ENCODE measurements at regions not wholly inside any gene's neighbourhood (a gene's known extent, or its start where the extent isn't known, plus 50 kb on each side); places are given as distances from the start of the nearest gene placed in this dataset.

DNA sequence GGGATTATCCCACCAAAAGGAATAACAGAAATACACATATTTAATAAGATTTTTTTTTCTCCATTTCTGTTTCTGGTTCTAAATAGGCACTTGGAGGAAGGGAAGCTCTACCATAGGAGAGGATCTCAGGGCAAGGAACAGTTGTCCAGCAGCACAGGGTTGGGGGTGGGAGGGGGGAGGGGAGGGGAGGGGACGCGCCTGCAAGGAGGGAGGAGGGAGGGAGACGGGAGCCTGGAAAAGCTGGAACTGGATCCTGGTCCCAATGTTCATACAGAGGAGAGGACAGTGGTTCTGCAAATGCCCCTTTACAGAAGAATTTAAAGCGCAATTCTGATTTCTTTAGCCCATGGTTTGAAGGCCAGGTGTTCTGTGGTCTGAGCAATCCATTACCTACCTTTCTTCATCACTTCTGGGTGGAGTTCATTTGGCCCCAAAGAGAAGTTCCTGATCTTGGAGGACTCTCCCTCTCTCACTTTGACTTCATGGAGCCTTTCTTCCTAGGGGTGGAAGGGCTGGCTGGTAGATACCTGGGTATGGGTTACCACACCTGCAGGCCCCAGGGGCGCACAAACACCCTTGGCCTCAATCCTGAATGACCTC is 348.9 kb upstream of the NCAM1 start:
- ATAC-seq (ENCODE audit: low read depth) (no peak), DNase-seq (no peak)
- Mint-ChIP-seq H3K27me3 (peaks cover 2% of the 10 kb centered on the region), H3K36me3 (ENCODE audit: low read depth) (no peaks in the 10 kb centered on the region), H3K4me1 (no peaks in the 10 kb centered on the region), H3K9me3 (no peaks in the 10 kb centered on the region), H3K27ac (no peak overlapping the region), H3K4me3 (no peak overlapping the region)
- intact Hi-C loops (cut with micrococcal nuclease): no loop called here
- ChIA-PET CTCF (no interaction called here), POLR2A (no interaction called here)
- TF ChIP-seq, protein P1, sequence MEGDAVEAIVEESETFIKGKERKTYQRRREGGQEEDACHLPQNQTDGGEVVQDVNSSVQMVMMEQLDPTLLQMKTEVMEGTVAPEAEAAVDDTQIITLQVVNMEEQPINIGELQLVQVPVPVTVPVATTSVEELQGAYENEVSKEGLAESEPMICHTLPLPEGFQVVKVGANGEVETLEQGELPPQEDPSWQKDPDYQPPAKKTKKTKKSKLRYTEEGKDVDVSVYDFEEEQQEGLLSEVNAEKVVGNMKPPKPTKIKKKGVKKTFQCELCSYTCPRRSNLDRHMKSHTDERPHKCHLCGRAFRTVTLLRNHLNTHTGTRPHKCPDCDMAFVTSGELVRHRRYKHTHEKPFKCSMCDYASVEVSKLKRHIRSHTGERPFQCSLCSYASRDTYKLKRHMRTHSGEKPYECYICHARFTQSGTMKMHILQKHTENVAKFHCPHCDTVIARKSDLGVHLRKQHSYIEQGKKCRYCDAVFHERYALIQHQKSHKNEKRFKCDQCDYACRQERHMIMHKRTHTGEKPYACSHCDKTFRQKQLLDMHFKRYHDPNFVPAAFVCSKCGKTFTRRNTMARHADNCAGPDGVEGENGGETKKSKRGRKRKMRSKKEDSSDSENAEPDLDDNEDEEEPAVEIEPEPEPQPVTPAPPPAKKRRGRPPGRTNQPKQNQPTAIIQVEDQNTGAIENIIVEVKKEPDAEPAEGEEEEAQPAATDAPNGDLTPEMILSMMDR (IDR thresholded peaks at IDR 0.05): no peak

DNA sequence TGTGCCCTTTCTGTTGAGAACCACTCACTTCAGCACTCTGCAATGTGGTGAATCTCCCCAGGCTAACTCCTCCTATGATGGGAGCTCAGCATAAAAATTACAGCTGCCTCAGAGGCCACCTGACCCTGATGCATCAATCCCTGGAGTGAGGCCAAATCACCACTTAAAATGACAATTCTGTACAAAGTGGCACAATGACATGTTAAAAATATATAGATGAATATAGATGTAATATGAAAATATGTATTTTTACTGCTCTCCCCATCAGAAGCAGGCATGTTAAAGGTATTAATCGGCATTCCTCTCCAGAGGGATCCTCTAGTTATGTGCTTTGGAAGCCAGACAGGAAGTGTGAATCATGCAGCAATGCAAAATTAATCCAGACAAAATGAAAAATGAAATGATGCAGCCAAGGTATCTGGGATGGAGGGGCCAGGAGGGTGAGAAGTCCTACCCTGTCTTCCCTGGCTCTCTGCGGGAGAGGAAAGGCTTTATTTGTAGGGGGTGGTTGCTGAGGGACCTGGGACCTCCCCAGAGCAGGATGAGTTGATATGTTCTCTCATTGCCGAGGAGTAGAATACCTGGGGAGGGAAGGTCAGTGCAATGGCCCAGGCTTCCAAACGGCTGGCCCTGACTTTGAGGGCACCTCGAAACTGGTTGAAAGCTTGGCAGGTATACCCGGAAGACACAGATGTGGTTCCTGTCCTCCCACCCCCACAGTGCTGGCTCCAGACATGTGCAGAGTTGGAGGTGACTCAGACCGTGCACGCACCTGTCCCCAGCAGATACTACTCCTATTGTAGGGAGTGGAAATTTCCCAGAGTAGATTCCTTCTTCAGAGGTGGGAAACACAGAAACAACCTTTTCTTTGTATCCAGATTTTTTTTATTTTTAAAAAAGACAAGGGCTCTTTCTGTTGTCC is 347.9 kb upstream of the NCAM1 start:
- TF ChIP-seq, protein P1 (IDR thresholded peaks at IDR 0.05): no peak
- Mint-ChIP-seq H3K27me3 (peaks cover 2% of the 10 kb centered on the region), H3K4me1 (no peaks in the 10 kb centered on the region), H3K4me3 (no peak overlapping the region), H3K36me3 (ENCODE audit: low read depth) (no peaks in the 10 kb centered on the region), H3K27ac (no peak overlapping the region), H3K9me3 (no peaks in the 10 kb centered on the region)
- CTCF ChIA-PET: no interaction called here
- POLR2A ChIA-PET: no interaction called here
- ATAC-seq (ENCODE audit: low read depth): no peak
- intact Hi-C loops (cut with micrococcal nuclease): no loop called here
- DNase-seq: no peak

DNA sequence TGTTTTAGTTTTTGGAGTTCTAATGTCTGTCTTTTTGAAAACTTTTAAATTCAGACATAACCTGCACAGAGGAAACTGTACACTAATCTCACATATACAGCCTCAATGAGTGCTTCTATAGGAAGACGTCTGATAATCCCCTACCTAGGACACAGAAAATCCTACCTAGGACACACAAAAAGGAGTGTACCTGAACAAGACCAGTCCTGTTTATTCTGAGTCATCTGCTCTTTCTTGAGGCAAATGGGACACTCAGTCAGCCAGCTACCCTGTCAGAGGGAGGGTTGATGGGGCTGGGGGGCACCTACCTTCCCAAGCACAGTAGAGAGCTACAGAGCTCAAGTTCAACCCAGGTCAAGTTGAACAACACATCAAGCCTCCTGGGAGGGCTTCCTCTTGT is 346.6 kb upstream of the NCAM1 start:
- POLR2A ChIA-PET: no interaction called here
- no peaks in the 10 kb centered on the region for H3K36me3 Mint-ChIP-seq (ENCODE audit: low read depth)
- H3K27me3 Mint-ChIP-seq: peaks cover 2% of the 10 kb centered on the region
- CTCF ChIA-PET: no interaction called here
- ATAC-seq (ENCODE audit: low read depth) (no peak), DNase-seq (no peak)
- TF ChIP-seq, protein P1 (IDR thresholded peaks at IDR 0.05): no peak
- intact Hi-C loops (cut with micrococcal nuclease): no loop called here
- H3K4me1 Mint-ChIP-seq: no peaks in the 10 kb centered on the region
- H3K4me3 Mint-ChIP-seq: no peak overlapping the region
- H3K9me3 Mint-ChIP-seq: no peaks in the 10 kb centered on the region
- H3K27ac Mint-ChIP-seq: no peak overlapping the region

DNA sequence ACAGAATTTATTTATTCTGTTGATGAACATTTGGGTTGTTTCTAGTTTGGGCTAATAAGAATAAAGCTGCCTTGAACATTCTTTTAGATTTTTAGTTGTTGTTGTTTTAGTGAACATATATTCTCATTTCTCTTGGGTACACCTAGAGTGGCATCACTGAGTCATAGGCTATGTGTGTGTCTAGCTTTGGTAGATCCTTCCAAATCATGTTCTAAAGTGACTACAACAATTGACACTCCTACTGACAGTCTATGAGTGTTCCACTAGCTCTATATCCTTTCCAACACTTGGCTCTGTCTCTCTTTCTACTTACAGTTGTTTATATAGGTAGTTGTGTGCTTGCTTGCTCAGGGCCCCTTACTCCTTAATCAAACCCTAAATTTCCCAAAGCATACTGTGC is 346.0 kb upstream of the NCAM1 start:
- Mint-ChIP-seq H3K27ac (no peak overlapping the region), H3K36me3 (ENCODE audit: low read depth) (no peaks in the 10 kb centered on the region), H3K4me3 (no peak overlapping the region), H3K9me3 (no peaks in the 10 kb centered on the region), H3K4me1 (no peaks in the 10 kb centered on the region), H3K27me3 (peaks cover 2% of the 10 kb centered on the region)
- TF ChIP-seq, protein P1 (IDR thresholded peaks at IDR 0.05): no peak
- DNase-seq (no peak), ATAC-seq (ENCODE audit: low read depth) (no peak)
- CTCF ChIA-PET: no interaction called here
- POLR2A ChIA-PET: no interaction called here
- intact Hi-C loops (cut with micrococcal nuclease): no loop called here

DNA sequence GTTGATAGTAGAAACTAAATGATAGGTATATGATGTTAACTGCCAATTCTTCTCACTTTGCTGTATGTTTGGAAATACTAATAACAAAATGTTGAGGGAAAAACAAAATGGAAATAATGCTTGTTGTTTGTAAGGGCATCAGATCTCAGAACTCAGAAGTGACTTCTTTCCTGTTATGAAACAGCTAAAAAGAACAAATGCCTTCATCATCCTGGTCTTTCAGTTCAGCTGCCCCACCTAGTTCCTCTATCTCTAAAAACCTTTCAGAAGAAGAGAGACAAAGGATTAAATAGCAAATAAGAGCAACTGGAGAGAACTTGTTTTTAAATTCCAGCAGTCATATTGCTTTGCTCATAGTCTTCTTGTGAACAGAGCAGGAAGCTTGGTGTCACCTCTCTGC is 345.3 kb upstream of the NCAM1 start:
- TF ChIP-seq, protein P1 (IDR thresholded peaks at IDR 0.05): no peak
- H3K36me3 Mint-ChIP-seq (ENCODE audit: low read depth): no peaks in the 10 kb centered on the region
- H3K27me3 Mint-ChIP-seq: peaks cover 3% of the 10 kb centered on the region
- no peak overlapping the region for H3K27ac Mint-ChIP-seq
- H3K9me3 Mint-ChIP-seq: no peaks in the 10 kb centered on the region
- no peaks in the 10 kb centered on the region for H3K4me1 Mint-ChIP-seq
- CTCF ChIA-PET: no interaction called here
- intact Hi-C loops (cut with micrococcal nuclease): no loop called here
- POLR2A ChIA-PET: no interaction called here
- ATAC-seq (ENCODE audit: low read depth): no peak
- H3K4me3 Mint-ChIP-seq: no peak overlapping the region
- DNase-seq: no peak

Data from activated B cell treated with CpG ODN at 0.5 μM for 24 hours (primary cell).